HepG2 (cell line): ENCODE measurements at regions not wholly inside any gene's neighbourhood (a gene's known extent, or its start where the extent isn't known, plus 50 kb on each side); places are given as distances from the start of the nearest gene placed in this dataset.

Experiments
- ATAC-seq: fragments of 200-7000 bp; cut with Tn5 transposase; 3 replicates; pipeline ENCODE4 v1.9.1; 2020; ENCODE audit warnings: mild to moderate bottlenecking, moderate library complexity
- BruUV-seq: library from RNA; stranded (reverse); fragments of 400-500 nt; replicated peaks from 2 replicates; lab custom pipeline; 2021; lab: Mats Ljungman, UMichigan
- CTCF ChIA-PET: fragments of 300-600 bp; formaldehyde crosslinking; extraction: SDS; loops from one replicate; lab custom pipeline; 2021; ENCODE audit warnings: low total read pairs, inconsistent platforms, low intra/inter-chr PET ratio; lab: Yijun Ruan, JAX
- POLR2A ChIA-PET: fragments of 350-600 bp; sonication (Branson Sonifier 250); formaldehyde crosslinking; loops from one replicate; lab custom pipeline; 2020; ENCODE audit warnings: antibody characterized with exemption, inconsistent platforms; lab: Yijun Ruan, JAX
- DNase-seq: peaks from one replicate; pipeline ENCODE4 v3.0.0-alpha.2; 2015; ENCODE audit warnings: low spot score
- FAIRE-seq: peaks from 3 replicates; lab custom pipeline; 2011; peaks lifted over from hg19 to GRCh38; lab: Jason Lieb, UNC
- H2AFZ ChIP-seq: one replicate; pipeline ENCODE4 v1.6.1; 2011; ENCODE audit warnings: low read length, inconsistent platforms
- H3K27ac ChIP-seq: fragments of 300-600 bp; 3 replicates; pipeline ENCODE4 v1.8.0; 2011; ENCODE audit warnings: mixed run types, mild to moderate bottlenecking, mixed read lengths, low read length, inconsistent platforms; ENCODE audit not compliant: insufficient read depth; ENCODE audit errors: extremely low read length
- H3K27me3 ChIP-seq, 2 experiments: fragments of 200-600 bp in 1 of 2; 2 replicates in 1 of 2; 3 replicates in 1 of 2; pipeline versions ENCODE4 v1.6.0 to v1.8.0; 2011; ENCODE audit warnings: low read length in 2 of 2, mild to moderate bottlenecking in 2 of 2, moderate library complexity in 2 of 2, inconsistent platforms in 1 of 2; ENCODE audit not compliant: insufficient read depth in 2 of 2, control insufficient read depth in 1 of 2
- H3K36me3 ChIP-seq, 2 experiments: fragments of 200-600 bp in 1 of 2; replicated peaks in 1 of 2; 2 replicates in 1 of 2; 3 replicates in 1 of 2; pipeline versions ENCODE4 v1.5.1 to v1.8.0; 2011; ENCODE audit warnings: low read length in 2 of 2, inconsistent platforms in 1 of 2; ENCODE audit not compliant: insufficient read depth in 2 of 2, control insufficient read depth in 1 of 2
- H3K4me1 ChIP-seq: 2 replicates; pipeline ENCODE4 v1.5.1; 2012; ENCODE audit warnings: low read length, inconsistent platforms; ENCODE audit not compliant: insufficient read depth
- H3K4me2 ChIP-seq: 2 replicates; pipeline ENCODE4 v1.6.0; 2011; ENCODE audit warnings: low read depth, low read length, inconsistent platforms
- H3K4me3 ChIP-seq, 3 experiments: fragments of 200-600 bp in 1 of 3; sonication (generic), shearing (Covaris generic) in 1 of 3; replicated peaks in 1 of 3; 2 replicates each; pipeline ENCODE4 v1.5.1; 2011 to 2016; ENCODE audit warnings: low read length in 3 of 3, inconsistent platforms in 2 of 3, low read depth in 2 of 3, mild to moderate bottlenecking in 2 of 3, control low read depth in 1 of 3, mixed read lengths in 1 of 3; ENCODE audit not compliant: insufficient read depth in 1 of 3
- H3K79me2 ChIP-seq: one replicate; pipeline ENCODE4 v1.6.1; 2011; ENCODE audit warnings: low read length, inconsistent platforms; ENCODE audit not compliant: insufficient read depth
- H3K9ac ChIP-seq: 2 replicates; pipeline ENCODE4 v1.6.0; 2011; ENCODE audit warnings: mild to moderate bottlenecking, low read depth, low read length, inconsistent platforms; ENCODE audit not compliant: insufficient read depth
- H3K9me3 ChIP-seq: 2 replicates; pipeline ENCODE4 v1.5.1; 2012; ENCODE audit warnings: mild to moderate bottlenecking, low read length
- H4K20me1 ChIP-seq: 2 replicates; pipeline ENCODE4 v1.6.0; 2011; ENCODE audit warnings: inconsistent platforms, mild to moderate bottlenecking, low read length, moderate library complexity; ENCODE audit not compliant: insufficient read depth
- CAMTA2 ChIP-seq: sonication (generic); formaldehyde crosslinking; IDR thresholded peaks from 2 replicates; pipeline ENCODE4 v1.4.0; 2020; ENCODE audit warnings: mild to moderate bottlenecking, missing genetic modification reagents, borderline replicate concordance
- HDAC1 ChIP-seq: sonication (generic); formaldehyde crosslinking; IDR thresholded peaks from 2 replicates; pipeline ENCODE4 v1.5.1; 2020; ENCODE audit warnings: mild to moderate bottlenecking, missing genetic modification reagents
- RARA ChIP-seq: IDR thresholded peaks from 2 replicates; pipeline ENCODE4 v1.6.1; 2016; ENCODE audit warnings: missing genetic modification reagents, missing compliant biosample characterization
- ZFP36 ChIP-seq: fragments of 150-350 bp; IDR thresholded peaks from 2 replicates; pipeline ENCODE4 v1.6.1; 2018; ENCODE audit warnings: borderline replicate concordance, low read length, low read depth; ENCODE audit not compliant: partially characterized antibody
- ZKSCAN5 ChIP-seq: sonication (generic); formaldehyde crosslinking; IDR thresholded peaks from 2 replicates; pipeline ENCODE4 v1.5.1; 2020; ENCODE audit warnings: mild to moderate bottlenecking, missing genetic modification reagents
- ZNF441 ChIP-seq: sonication (generic); formaldehyde crosslinking; IDR thresholded peaks from 2 replicates; pipeline ENCODE4 v1.7.0; 2021; ENCODE audit warnings: missing genetic modification reagents, borderline replicate concordance
- ZNF772 ChIP-seq: sonication (generic); formaldehyde crosslinking; IDR thresholded peaks from 2 replicates; pipeline ENCODE4 v1.5.0; 2020; ENCODE audit warnings: mild to moderate bottlenecking, missing genetic modification reagents
- ZSCAN20 ChIP-seq: sonication (generic); formaldehyde crosslinking; IDR thresholded peaks from 2 replicates; pipeline ENCODE4 v1.4.0; 2020; ENCODE audit warnings: missing genetic modification reagents, mild to moderate bottlenecking, borderline replicate concordance
- WGBS: methylation state at CpG from one replicate; pipeline ENCODE4 v1.1.6; 2017; ENCODE audit warnings: low lambda C conversion rate; 5-methylcytosine and 5-hydroxymethylcytosine counted together
- in situ Hi-C: cut with HindIII; loops from 2 replicates; pipeline ENCODE4 v1.10.0; 2017; ENCODE audit warnings: low pct_unique_long_range_greater_than_20kb; ENCODE audit not compliant: extremely low pct_ligation_motif_present
- intact Hi-C: fragments of 100-400 bp; cut with micrococcal nuclease; formaldehyde crosslinking; loops from one replicate; pipeline ENCODE4 v1.10.0; 2022; ENCODE audit not compliant: unreplicated experiment
- TF ChIP-seq, protein P1 (sequence below): IDR thresholded peaks from 2 replicates; pipeline ENCODE4 v1.6.1; 2016; ENCODE audit warnings: missing compliant biosample characterization, missing genetic modification reagents, borderline replicate concordance
- TF ChIP-seq, protein P2 (sequence below): sonication (generic); formaldehyde crosslinking; IDR thresholded peaks from 2 replicates; pipeline ENCODE4 v1.8.0; 2022; ENCODE audit warnings: missing genetic modification reagents, low read depth, mild to moderate bottlenecking, borderline replicate concordance
- TF ChIP-seq, protein P3 (sequence below): IDR thresholded peaks from 2 replicates; pipeline ENCODE4 v1.6.1; 2012; ENCODE audit warnings: low read depth, low read length, improper control_type of control experiment

DNA sequence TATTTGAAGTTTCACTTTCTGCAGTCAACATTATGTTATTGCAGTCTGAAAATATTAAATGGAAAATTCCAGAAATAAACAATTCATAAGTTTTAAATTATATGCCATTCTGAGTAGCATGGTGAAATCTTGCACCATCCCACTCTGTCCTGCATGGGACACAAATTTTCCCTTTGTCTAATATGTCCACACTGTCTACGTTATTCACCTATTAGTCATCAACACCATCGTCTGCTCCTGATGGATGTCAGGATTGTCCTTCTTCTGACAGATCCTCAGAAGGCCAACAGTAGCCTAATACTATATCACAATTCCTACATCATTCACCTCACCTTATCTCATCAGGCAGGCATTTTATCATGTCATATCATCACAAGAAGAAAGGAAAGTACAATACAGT lies 163.1 kb downstream of the TXNL1 start:
- DNase-seq (no peak), ATAC-seq (no peak), FAIRE-seq (no peak)
- in situ Hi-C loops, result no loop called here
- Histone ChIP-seq H3K79me2 (no peaks in the 10 kb centered on the region), H3K36me3 (no peaks in the 10 kb centered on the region), H3K27me3 (no peaks in the 10 kb centered on the region), H3K4me1 (no peaks in the 10 kb centered on the region), H3K27ac (no peak overlapping the region), H3K4me2 (no peak overlapping the region), H4K20me1 (no peaks in the 10 kb centered on the region), H2AFZ (no peak overlapping the region), H3K4me3 (no peak overlapping the region), H3K9ac (no peak overlapping the region), H3K9me3 (no peaks in the 10 kb centered on the region)
- BruUV-seq, result no TSS peak
- WGBS, result 3% methylated on average over 2 of the region's 2 CpGs
- TF ChIP-seq HDAC1 (CRISPR knock-in tag), result no peak
- TF ChIP-seq ZFP36, result no peak
- no peak for TF ChIP-seq ZKSCAN5 (CRISPR knock-in tag)
- no peak for TF ChIP-seq RARA (CRISPR knock-in tag)
- TF ChIP-seq, protein P1, sequence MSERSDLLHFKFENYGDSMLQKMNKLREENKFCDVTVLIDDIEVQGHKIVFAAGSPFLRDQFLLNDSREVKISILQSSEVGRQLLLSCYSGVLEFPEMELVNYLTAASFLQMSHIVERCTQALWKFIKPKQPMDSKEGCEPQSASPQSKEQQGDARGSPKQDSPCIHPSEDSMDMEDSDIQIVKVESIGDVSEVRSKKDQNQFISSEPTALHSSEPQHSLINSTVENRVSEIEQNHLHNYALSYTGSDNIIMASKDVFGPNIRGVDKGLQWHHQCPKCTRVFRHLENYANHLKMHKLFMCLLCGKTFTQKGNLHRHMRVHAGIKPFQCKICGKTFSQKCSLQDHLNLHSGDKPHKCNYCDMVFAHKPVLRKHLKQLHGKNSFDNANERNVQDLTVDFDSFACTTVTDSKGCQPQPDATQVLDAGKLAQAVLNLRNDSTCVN, result no peak
- TF ChIP-seq, protein P2, sequence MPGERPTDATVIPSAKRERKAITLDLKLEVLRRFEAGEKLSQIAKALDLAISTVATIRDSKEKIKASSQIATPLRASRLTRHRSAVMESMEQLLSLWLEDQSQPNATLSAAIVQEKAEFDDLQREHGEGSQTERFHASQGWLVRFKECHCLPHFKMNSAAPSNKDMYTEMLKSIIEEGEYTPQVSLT (CRISPR knock-in tag), result no peak
- TF ChIP-seq ZNF441, result no peak
- TF ChIP-seq ZSCAN20 (CRISPR knock-in tag), result no peak
- no peak for TF ChIP-seq CAMTA2 (CRISPR knock-in tag)
- TF ChIP-seq, protein P3, sequence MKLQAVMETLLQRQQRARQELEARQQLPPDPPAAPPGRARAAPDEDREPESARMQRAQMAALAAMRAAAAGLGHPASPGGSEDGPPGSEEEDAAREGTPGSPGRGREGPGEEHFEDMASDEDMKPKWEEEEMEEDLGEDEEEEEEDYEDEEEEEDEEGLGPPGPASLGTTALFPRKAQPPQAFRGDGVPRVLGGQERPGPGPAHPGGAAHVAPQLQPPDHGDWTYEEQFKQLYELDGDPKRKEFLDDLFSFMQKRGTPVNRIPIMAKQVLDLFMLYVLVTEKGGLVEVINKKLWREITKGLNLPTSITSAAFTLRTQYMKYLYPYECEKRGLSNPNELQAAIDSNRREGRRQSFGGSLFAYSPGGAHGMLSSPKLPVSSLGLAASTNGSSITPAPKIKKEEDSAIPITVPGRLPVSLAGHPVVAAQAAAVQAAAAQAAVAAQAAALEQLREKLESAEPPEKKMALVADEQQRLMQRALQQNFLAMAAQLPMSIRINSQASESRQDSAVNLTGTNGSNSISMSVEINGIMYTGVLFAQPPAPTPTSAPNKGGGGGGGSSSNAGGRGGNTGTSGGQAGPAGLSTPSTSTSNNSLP, result no peak
- no peak for TF ChIP-seq ZNF772
- CTCF ChIA-PET, result no interaction called here
- intact Hi-C loops, result no loop called here
- POLR2A ChIA-PET, result no interaction called here
